Activated CD4-positive, alpha-beta memory T cell treated with anti-CD3 and anti-CD28 coated beads, Interleukin-2, amount 10 ng/mL, durations not matched to agents 7 days and 5 days (primary cell): ENCODE measurements at regions not wholly inside any gene's neighbourhood (a gene's known extent, or its start where the extent isn't known, plus 50 kb on each side); places are given as distances from the start of the nearest gene placed in this dataset.
"Not testable (repeated sequence)": the region's sequence is repeated elsewhere in the genome, so short reads cannot be mapped to it uniquely, and the experiment has no call there.

Source experiments
- CTCF ChIA-PET: fragments of 350-600 bp; sonication (Branson Sonifier 250); formaldehyde crosslinking; loops from one replicate; lab custom pipeline; 2021; ENCODE audit warnings: antibody characterized with exemption, inconsistent platforms; lab: Charles Lee
- POLR2A ChIA-PET: fragments of 350-600 bp; sonication (Branson Sonifier 250); formaldehyde crosslinking; loops from one replicate; lab custom pipeline; 2021; ENCODE audit warnings: antibody characterized with exemption; lab: Charles Lee
- DNase-seq: peaks from one replicate; pipeline ENCODE4 v3.0.0-alpha.2; 2020
- H3K27ac Mint-ChIP-seq: one replicate; pipeline ENCODE4 v1.8.0; 2021; ENCODE audit warnings: mild to moderate bottlenecking, mixed read lengths
- H3K27me3 Mint-ChIP-seq: one replicate; pipeline ENCODE4 v1.8.0; 2021; ENCODE audit warnings: mixed read lengths
- H3K36me3 Mint-ChIP-seq: one replicate; pipeline ENCODE4 v1.8.0; 2021; ENCODE audit warnings: low read depth, mixed read lengths
- H3K4me1 Mint-ChIP-seq: one replicate; pipeline ENCODE4 v1.8.0; 2021; ENCODE audit warnings: mixed read lengths
- H3K4me3 Mint-ChIP-seq: one replicate; pipeline ENCODE4 v1.8.0; 2021; ENCODE audit warnings: mild to moderate bottlenecking, mixed read lengths
- H3K9me3 Mint-ChIP-seq: one replicate; pipeline ENCODE4 v1.8.0; 2021; ENCODE audit warnings: mixed read lengths

DNA sequence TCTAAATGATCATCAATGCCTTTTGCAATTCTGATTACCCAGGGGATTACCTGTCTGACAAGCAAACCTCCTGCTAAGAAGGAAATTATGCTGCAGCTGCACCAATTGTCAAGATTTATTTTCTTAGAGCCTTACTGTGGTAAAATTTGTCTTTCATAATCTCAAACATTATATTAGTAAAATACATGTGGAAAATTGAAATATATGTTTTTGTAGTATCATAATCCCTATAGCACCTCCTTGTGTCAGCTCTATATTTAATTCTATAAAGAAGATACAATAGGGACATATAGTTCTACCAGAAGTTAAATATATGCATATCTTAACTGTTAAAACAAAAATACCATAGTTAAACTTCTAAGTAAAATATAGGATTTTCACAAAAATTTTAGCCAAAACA lies 655.6 kb upstream of the PCDH10 start:
- Mint-ChIP-seq H3K27me3 (no peaks in the 10 kb centered on the region), H3K27ac (no peak overlapping the region), H3K4me3 (no peak overlapping the region), H3K4me1 (no peaks in the 10 kb centered on the region), H3K9me3 (peaks cover 13% of the 10 kb centered on the region), H3K36me3 (no peaks in the 10 kb centered on the region)
- ChIA-PET POLR2A (no interaction called here), CTCF (no interaction called here)
- DNase-seq: no peak

DNA sequence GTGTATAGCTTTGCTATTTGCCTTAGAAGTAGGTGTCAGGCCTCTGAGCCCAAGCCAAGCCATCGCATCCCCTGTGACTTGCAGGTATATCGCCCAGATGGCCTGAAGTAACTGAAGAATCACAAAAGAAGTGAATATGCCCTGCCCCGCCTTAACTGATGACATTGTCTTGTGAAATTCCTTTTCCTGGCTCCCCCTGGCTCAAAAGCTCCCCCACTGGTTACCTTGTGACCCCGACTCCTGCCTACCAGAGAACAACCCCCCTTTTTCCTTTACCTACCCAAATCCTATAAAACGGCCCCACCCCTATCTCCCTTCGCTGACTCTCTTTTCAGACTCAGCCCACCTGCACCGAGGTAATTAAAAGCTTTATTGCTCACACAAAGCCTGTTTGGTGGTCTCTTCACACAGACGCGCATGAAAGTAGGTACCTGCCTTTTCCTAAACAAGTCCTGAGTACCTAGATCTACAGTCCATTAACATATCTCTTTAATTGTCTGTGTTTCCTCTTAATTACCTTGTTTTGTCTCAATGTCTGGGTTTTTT lies 653.8 kb upstream of the PCDH10 start:
- CTCF ChIA-PET, H3K4me1 Mint-ChIP-seq, H3K27me3 Mint-ChIP-seq, H3K27ac Mint-ChIP-seq, POLR2A ChIA-PET, H3K4me3 Mint-ChIP-seq, H3K36me3 Mint-ChIP-seq, DNase-seq: not testable (repeated sequence)
- H3K9me3 Mint-ChIP-seq: peaks cover 10% of the 10 kb centered on the region

DNA sequence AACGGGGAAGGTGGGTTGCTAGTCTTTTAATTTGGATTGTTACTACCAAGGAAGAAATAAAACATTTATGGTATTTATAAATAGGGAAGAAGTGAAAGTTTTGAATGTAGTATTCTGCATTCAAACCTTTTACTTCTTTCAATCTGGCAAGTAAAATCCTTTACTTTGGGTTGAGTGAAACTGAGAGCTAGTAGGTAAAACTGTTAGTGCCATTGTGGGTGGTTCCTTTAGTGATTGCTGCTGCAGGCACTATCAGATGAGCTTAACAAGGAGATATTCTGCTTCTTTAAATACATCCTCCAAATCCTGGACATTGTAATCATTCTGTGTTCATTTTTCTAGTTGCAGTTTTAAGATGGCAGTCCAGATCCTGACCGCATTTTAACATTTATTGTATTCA lies 650.9 kb upstream of the PCDH10 start:
- POLR2A ChIA-PET: no interaction called here
- Mint-ChIP-seq H3K4me3 (no peak overlapping the region), H3K36me3 (no peaks in the 10 kb centered on the region), H3K27me3 (no peaks in the 10 kb centered on the region), H3K27ac (no peak overlapping the region), H3K9me3 (peaks cover 6% of the 10 kb centered on the region), H3K4me1 (no peaks in the 10 kb centered on the region)
- DNase-seq: no peak
- CTCF ChIA-PET: no interaction called here

DNA sequence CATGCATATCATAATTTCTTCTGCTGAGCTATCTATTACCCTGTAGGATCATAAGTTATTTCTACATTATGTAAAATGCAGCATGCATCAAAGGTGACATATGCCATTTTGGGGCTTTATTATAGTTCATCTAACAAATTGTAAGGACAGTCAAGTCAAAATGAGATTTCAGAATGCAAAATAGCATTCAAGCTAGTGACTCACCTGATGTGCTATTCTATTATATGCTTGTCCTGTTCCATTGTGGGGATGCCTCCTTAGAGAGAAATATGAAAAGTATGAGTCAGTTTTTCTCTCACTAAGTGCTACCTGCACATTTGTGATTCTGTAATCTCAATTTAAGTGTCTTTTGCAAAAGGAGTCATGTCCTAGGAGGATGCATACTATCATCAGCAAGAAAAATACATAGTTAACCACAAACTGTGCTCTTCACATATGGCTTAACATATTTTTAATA lies 647.0 kb upstream of the PCDH10 start:
- CTCF ChIA-PET: no interaction called here
- DNase-seq: no peak
- no peaks in the 10 kb centered on the region for H3K27me3 Mint-ChIP-seq
- no peak overlapping the region for H3K4me3 Mint-ChIP-seq
- no peaks in the 10 kb centered on the region for H3K36me3 Mint-ChIP-seq
- no peaks in the 10 kb centered on the region for H3K9me3 Mint-ChIP-seq
- H3K4me1 Mint-ChIP-seq: no peaks in the 10 kb centered on the region
- POLR2A ChIA-PET: no interaction called here
- H3K27ac Mint-ChIP-seq: no peak overlapping the region

DNA sequence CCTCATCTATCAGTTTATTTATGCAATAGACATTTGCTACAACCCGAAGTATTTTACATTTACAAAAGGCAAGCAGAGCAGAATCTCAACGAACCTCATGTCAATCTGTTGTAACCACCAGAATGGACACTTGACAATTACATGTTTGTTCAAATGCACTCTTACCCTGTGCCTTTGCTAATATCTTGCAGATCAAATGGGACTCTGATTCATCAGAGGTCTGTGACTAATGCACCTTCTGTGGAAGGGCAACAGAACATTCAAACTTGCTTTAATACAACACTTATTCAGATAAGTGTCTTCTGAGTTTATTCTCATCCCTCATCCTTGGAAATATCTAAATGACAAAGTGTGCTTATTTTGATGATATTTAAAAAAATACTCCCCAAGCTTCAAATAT lies 644.7 kb upstream of the PCDH10 start:
- CTCF ChIA-PET: no interaction called here
- DNase-seq: no peak
- H3K36me3 Mint-ChIP-seq: no peaks in the 10 kb centered on the region
- H3K9me3 Mint-ChIP-seq: no peaks in the 10 kb centered on the region
- H3K4me3 Mint-ChIP-seq: no peak overlapping the region
- POLR2A ChIA-PET: no interaction called here
- H3K27ac Mint-ChIP-seq: no peak overlapping the region
- H3K4me1 Mint-ChIP-seq: no peaks in the 10 kb centered on the region
- H3K27me3 Mint-ChIP-seq: no peaks in the 10 kb centered on the region

DNA sequence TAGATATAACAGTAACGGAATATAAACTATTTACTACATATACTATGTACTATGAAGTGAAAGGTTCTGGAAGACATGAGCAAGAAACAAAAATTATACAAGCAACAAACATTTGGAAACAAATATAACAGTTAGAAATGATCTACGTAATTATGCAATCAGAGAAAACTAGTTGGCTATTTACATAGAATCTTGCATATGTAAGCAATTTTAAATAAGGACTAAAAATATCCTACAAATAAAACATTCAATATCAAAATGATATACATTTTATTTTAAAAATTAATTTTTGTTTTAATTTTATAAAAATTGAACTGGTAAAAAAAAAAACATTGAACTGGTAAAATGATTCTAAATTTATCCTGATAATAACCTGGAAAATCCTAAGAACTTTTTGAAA lies 642.5 kb upstream of the PCDH10 start:
- Mint-ChIP-seq H3K27me3 (no peaks in the 10 kb centered on the region), H3K27ac (no peak overlapping the region), H3K4me3 (no peak overlapping the region), H3K4me1 (no peaks in the 10 kb centered on the region), H3K36me3 (no peaks in the 10 kb centered on the region), H3K9me3 (peaks cover 3% of the 10 kb centered on the region)
- no peak for DNase-seq
- POLR2A ChIA-PET: no interaction called here
- CTCF ChIA-PET: no interaction called here

DNA sequence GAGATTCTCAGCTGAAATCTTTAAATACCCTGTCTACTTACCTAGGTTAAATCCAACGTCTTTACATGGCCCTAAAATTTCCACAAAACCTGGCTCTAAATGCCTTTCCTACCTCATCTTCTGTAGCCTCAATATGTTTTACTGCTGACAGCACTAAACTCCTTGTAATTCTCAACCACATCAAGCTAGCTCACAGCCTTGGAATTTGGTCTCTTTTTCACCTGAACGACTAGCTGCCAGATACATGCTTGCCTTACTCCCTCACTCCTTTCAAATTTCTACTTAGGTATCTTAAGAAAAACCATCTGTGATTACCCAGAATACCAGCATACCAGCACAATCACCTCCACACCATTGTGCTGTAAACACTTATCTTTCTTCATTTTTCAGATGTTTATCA lies 635.6 kb upstream of the PCDH10 start:
- ChIA-PET POLR2A (no interaction called here), CTCF (no interaction called here)
- no peak for DNase-seq
- no peaks in the 10 kb centered on the region for H3K36me3 Mint-ChIP-seq
- H3K27me3 Mint-ChIP-seq: no peaks in the 10 kb centered on the region
- no peak overlapping the region for H3K27ac Mint-ChIP-seq
- H3K4me1 Mint-ChIP-seq: no peaks in the 10 kb centered on the region
- no peak overlapping the region for H3K4me3 Mint-ChIP-seq
- peaks cover 3% of the 10 kb centered on the region for H3K9me3 Mint-ChIP-seq

DNA sequence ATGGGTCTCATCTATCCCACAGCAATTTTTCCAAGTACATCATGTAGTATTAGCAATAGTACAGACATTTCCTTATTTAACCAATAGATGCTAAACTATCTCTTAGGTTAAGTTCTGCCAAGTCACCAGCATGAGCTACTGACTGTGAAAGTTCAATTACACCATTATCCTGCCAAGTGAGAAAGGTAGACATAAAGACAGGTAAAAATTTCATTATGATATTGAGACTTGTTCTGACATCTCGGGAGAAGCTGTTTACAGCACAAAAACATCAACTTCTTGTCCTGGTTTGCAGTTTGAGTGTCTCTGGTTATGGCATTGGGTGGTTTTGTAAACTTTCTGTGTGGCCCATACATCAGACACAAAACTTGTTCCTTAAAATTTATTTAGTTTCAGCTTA lies 622.4 kb upstream of the PCDH10 start:
- Mint-ChIP-seq H3K27me3 (no peaks in the 10 kb centered on the region), H3K4me3 (no peak overlapping the region), H3K9me3 (peaks cover 2% of the 10 kb centered on the region), H3K4me1 (no peaks in the 10 kb centered on the region), H3K36me3 (no peaks in the 10 kb centered on the region), H3K27ac (no peak overlapping the region)
- ChIA-PET POLR2A (no interaction called here), CTCF (interaction anchor here (1.4 kb wide), 1 partner anchor 9 kb away, joined by 3 read pairs; no protein-coding TSS in a partner anchor)
- DNase-seq: no peak

DNA sequence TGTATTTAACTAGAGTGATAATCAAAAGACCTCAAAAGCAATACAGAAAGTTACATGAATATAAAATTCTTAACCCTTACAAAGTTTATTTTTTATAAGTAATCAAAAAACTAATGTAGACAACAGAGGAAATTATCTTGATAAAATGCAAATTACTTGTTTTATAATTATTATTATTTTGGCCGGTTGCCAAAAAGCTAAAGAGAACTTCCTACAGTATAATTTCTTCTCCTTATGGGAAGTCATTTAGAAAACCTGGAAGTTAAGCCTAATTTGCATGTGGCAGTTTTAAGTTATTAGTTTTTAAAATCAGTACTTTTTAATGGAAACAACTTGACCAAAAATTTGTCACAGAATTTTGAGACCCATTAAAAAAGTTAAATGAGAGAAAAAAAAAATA lies 621.3 kb upstream of the PCDH10 start:
- POLR2A ChIA-PET: no interaction called here
- peaks cover 2% of the 10 kb centered on the region for H3K9me3 Mint-ChIP-seq
- no peak overlapping the region for H3K27ac Mint-ChIP-seq
- DNase-seq: no peak
- no peaks in the 10 kb centered on the region for H3K27me3 Mint-ChIP-seq
- CTCF ChIA-PET: no interaction called here
- H3K4me1 Mint-ChIP-seq: no peaks in the 10 kb centered on the region
- H3K4me3 Mint-ChIP-seq: no peak overlapping the region
- no peaks in the 10 kb centered on the region for H3K36me3 Mint-ChIP-seq

DNA sequence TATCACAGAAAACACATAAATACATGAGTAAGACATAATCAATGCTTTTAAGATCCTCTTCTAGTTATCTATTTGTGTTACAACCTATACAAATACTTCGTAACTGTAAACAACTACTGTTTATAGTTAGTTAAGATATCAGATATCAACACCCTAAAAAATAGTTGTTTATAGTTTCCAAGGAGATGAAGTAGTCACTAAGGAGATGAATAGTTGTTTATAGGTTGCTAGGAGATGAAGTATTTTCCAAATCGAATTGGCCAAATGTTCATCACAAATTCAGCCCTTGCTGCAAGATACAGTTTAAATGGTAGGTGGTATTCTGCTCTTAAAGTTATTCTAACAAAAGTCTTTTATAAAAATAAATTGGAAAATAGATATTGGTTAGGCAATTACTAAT lies 618.2 kb upstream of the PCDH10 start:
- ChIA-PET CTCF (no interaction called here), POLR2A (no interaction called here)
- no peak for DNase-seq
- Mint-ChIP-seq H3K27me3 (no peaks in the 10 kb centered on the region), H3K27ac (no peak overlapping the region), H3K4me3 (no peak overlapping the region), H3K9me3 (no peaks in the 10 kb centered on the region), H3K4me1 (no peaks in the 10 kb centered on the region), H3K36me3 (no peaks in the 10 kb centered on the region)

DNA sequence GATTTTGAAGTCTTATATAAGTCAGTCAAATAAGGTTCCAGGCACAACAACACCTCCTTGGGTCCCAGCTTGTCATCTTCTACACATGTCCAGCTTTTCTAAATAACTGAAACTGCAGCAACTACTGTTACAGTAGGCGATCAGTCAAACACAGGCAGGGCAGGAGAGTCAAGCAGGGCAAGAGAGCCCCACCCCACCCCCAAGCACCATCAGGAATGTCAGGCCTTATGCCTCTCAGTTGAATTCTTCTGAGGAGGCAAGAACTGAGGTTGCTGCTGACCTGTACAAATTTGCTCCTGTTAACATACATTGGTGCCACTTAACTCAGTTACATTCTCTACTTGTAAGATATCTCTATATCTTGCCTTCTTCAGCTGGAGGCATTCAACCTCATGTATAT lies 608.8 kb upstream of the PCDH10 start:
- no peak for DNase-seq
- H3K4me1 Mint-ChIP-seq: no peaks in the 10 kb centered on the region
- ChIA-PET CTCF (no interaction called here), POLR2A (no interaction called here)
- no peak overlapping the region for H3K27ac Mint-ChIP-seq
- H3K36me3 Mint-ChIP-seq: no peaks in the 10 kb centered on the region
- H3K9me3 Mint-ChIP-seq: peaks cover 11% of the 10 kb centered on the region
- no peaks in the 10 kb centered on the region for H3K27me3 Mint-ChIP-seq
- H3K4me3 Mint-ChIP-seq: no peak overlapping the region

DNA sequence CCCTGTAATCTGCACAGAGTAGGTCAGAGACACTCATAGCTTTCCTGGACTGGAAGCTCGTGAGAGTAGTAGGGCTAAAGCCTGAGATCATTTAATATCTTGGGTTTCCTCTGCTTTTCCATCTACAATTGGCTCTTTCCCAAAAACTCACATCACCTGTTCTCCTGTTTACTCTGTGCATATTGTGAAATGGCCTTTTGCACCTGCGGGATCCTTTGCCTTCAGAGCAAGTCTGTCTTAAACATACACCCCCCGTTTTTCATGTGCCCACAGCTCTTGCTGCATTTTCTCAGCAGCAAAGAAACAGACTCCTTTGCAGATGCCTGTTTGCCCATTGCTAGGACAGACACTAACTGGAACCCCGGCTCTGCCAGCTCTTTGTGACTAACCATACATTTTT lies 608.3 kb upstream of the PCDH10 start:
- ChIA-PET POLR2A (no interaction called here), CTCF (no interaction called here)
- Mint-ChIP-seq H3K36me3 (no peaks in the 10 kb centered on the region), H3K27me3 (no peaks in the 10 kb centered on the region), H3K27ac (no peak overlapping the region), H3K4me3 (no peak overlapping the region), H3K9me3 (peaks cover 11% of the 10 kb centered on the region), H3K4me1 (no peaks in the 10 kb centered on the region)
- DNase-seq: no peak

DNA sequence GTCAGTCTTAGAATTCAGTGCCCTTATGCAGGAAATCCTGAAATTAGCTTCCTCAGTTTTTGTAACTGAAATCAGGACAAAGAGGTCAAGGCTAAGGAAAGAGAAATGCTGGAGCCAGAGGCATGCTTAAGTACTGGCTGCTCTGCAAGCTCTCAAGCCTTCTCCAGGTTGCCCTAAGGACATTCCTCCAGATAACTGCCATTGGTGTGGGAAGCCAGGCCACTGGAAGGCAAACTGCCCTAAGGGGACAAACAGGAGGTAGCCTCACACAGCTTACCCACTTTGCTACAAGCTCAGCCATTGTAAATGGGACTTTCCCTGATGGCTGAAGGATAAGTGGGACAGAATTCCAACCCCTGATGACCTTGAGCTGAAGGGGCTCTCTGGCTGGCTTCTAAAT lies 606.9 kb upstream of the PCDH10 start:
- ChIA-PET POLR2A (no interaction called here), CTCF (no interaction called here)
- Mint-ChIP-seq H3K4me1 (no peaks in the 10 kb centered on the region), H3K4me3 (no peak overlapping the region), H3K27me3 (no peaks in the 10 kb centered on the region), H3K36me3 (no peaks in the 10 kb centered on the region), H3K9me3 (peaks cover 11% of the 10 kb centered on the region), H3K27ac (no peak overlapping the region)
- DNase-seq: no peak

DNA sequence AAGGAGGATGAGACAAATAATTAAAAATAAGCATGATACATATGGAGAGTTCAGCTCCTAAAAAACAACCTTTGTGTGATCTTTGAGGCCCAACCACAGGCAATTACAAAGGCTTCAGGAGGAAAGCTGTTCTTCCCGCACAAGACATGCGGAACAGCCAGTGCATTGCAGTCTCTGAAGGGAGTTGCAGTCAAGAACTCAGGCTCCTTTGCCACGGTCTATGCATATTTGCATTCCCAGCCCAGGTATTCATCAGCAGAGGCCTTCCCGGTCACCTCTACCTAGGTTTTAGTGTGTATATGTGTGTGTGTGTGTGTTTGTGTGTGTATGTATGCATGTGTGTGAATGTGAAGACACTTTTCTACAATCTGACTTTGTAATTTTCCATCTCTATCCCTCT lies 600.6 kb upstream of the PCDH10 start:
- H3K27ac Mint-ChIP-seq: no peak overlapping the region
- no peaks in the 10 kb centered on the region for H3K36me3 Mint-ChIP-seq
- H3K27me3 Mint-ChIP-seq: no peaks in the 10 kb centered on the region
- POLR2A ChIA-PET: no interaction called here
- CTCF ChIA-PET: no interaction called here
- H3K9me3 Mint-ChIP-seq: no peaks in the 10 kb centered on the region
- no peak overlapping the region for H3K4me3 Mint-ChIP-seq
- no peak for DNase-seq
- H3K4me1 Mint-ChIP-seq: no peaks in the 10 kb centered on the region
